Erythroblast (primary cell): ENCODE measurements at regions not wholly inside any gene's neighbourhood (a gene's known extent, or its start where the extent isn't known, plus 50 kb on each side); places are given as distances from the start of the nearest gene placed in this dataset.

Experiments used
- GATA1 ChIP-seq: IDR thresholded peaks from 2 replicates; pipeline ENCODE4 v1.6.1; 2011; ENCODE audit warnings: low read depth, mild to moderate bottlenecking, control low read depth, low read length, moderate library complexity
- POLR2A ChIP-seq: IDR thresholded peaks from 2 replicates; pipeline ENCODE4 v1.6.1; 2011; ENCODE audit warnings: mild to moderate bottlenecking, low read length

DNA sequence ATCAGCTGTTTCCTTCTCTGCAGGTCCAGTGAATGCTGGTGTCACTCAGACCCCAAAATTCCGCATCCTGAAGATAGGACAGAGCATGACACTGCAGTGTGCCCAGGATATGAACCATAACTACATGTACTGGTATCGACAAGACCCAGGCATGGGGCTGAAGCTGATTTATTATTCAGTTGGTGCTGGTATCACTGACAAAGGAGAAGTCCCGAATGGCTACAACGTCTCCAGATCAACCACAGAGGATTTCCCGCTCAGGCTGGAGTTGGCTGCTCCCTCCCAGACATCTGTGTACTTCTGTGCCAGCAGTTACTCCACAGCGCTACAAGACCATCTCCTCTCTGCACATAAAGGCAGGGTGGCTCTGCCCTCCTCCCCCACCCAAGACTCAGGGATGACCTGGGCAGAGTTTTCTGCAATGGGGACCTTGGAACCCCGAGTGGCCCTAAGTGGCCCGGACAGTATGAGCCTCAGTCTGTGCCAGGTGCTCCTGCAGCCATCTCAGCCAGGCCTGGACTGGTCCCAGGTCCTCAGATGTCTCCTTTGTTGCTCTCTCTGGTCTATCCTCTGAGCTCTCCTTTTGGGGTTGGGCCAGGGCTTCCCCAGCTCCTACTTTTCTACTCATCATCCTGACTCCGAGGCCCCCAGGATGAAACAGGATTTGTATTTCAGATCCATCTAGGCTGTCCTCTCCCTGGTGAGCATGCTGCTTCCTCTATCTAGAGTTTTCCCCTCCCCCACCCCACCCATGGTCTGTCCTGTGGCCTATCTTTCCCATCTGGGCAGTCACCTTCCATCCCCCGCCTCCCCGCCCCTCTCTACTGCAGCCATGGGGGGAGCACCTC, 212.1 kb upstream of the PRSS58 start:
- TF ChIP-seq POLR2A (no peak), GATA1 (no peak)
